ENCODE measurements at regions not wholly inside any gene's neighbourhood (a gene's known extent, or its start where the extent isn't known, plus 50 kb on each side); places are given as distances from the start of the nearest gene placed in this dataset.

DNA sequence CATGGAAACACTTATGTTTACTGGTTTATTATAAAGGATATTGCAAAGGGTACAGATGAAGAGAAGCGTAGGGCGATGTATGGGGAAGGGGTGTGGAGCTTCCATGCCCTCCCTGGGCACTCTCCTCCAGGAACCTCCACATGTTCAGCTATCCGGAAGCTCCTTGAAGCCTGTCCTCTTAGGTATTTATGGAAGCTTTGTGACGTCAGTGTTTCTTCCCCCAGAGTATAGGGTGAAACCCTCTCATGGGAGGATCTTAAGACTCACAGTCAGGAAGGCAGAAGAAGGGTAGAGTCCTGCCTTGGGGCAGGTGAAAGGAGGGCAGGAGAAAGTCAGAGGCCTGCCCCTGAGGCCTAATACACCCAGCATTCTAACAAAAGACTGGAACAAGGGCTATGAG lies 61.3 kb upstream of the CREB1 start:
- H3K27me3 ChIP-seq (ENCODE audit: control insufficient read depth, insufficient read depth, low read length), result no peaks in the 10 kb centered on the region
- DNase-seq (ENCODE audit: low read depth), result no peak
- TF ChIP-seq CTCF (IDR thresholded peaks at IDR 0.05; ENCODE audit: insufficient read depth, low read length, poor library complexity, severe bottlenecking), result no peak
- no peaks in the 10 kb centered on the region for H3K36me3 ChIP-seq (ENCODE audit: control insufficient read depth, insufficient read depth, low read length)
- H3K4me3 ChIP-seq (ENCODE audit: low read depth, low read length), result no peak overlapping the region

GRCh38 chr2:207469451-207469850 lies 60.3 kb upstream of the CREB1 start:
- DNase-seq (ENCODE audit: low read depth), result no peak
- H3K27me3 ChIP-seq (ENCODE audit: control insufficient read depth, insufficient read depth, low read length), result no peaks in the 10 kb centered on the region
- TF ChIP-seq CTCF (IDR thresholded peaks at IDR 0.05; ENCODE audit: insufficient read depth, low read length, poor library complexity, severe bottlenecking), result no peak

DNA sequence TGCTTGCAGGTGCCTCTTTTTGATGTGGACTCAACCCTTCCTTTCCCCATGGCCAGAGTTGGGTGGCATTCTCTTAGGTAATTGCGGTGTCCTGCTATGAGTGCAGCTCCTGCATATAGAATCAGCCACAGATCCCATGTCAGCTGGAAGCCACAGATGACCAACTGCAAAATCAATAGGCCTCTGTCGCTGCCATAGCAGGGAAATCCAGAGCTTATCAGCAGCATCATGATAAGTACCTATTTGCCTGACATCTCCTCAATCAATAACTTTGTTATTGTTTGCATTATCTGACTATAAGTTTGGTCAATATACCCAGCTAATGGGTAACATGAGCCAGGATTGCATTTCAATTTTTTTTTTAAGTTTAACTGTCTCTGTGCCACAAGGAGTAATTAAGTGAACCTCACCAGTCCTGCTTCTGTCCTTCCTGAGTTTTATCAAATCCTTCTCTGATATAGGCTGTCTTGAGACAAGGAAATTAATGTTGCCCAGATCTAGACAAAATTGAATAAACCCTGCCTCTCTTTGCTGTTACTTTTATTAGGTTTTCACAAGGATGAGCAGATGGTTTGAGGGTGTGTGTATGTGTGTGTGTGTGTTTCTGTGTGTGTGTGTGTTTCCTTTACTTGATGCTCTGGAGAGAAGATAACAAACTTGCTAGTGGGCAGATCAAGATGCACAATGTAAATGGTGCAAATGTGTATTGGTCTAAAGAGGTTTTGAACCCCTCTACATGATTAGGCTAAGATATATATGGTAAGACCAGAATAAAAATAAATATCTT lies 59.6 kb upstream of the CREB1 start:
- DNase-seq (ENCODE audit: low read depth), result no peak
- Histone ChIP-seq H3K36me3 (ENCODE audit: control insufficient read depth, insufficient read depth, low read length) (no peaks in the 10 kb centered on the region), H3K27me3 (ENCODE audit: control insufficient read depth, insufficient read depth, low read length) (no peaks in the 10 kb centered on the region), H3K4me3 (ENCODE audit: low read depth, low read length) (no peak overlapping the region)
- TF ChIP-seq CTCF (IDR thresholded peaks at IDR 0.05; ENCODE audit: insufficient read depth, low read length, poor library complexity, severe bottlenecking), result no peak

More at GRCh38 chr2:207469451-207469850, 60.3 kb upstream of the CREB1 start:
- Histone ChIP-seq H3K36me3 (ENCODE audit: control insufficient read depth, insufficient read depth, low read length) (no peaks in the 10 kb centered on the region), H3K4me3 (ENCODE audit: low read depth, low read length) (no peak overlapping the region)

DNA sequence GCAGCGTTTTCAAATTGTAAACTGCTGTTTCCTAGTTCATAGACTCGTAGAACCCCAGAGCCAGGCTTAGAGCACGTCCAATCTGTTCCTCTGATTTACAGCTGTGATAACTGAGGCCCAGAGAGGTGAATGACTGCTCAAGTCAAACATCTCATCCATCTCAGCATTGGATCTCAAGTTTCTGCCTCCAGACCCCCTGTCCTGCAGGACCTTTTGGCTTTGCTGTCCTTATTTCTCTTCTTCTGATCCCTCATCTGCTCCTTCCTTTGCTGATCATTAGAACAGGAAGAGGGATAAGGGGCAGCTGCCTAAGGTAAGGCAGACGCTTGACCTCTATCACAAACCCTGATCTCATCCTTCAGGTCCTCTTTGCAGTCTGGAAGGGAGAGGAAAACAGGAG lies 58.5 kb upstream of the CREB1 start:
- Histone ChIP-seq H3K4me3 (ENCODE audit: low read depth, low read length) (no peak overlapping the region), H3K36me3 (ENCODE audit: control insufficient read depth, insufficient read depth, low read length) (no peaks in the 10 kb centered on the region), H3K27me3 (ENCODE audit: control insufficient read depth, insufficient read depth, low read length) (no peaks in the 10 kb centered on the region)
- DNase-seq (ENCODE audit: low read depth), result no peak
- no peak for TF ChIP-seq CTCF (IDR thresholded peaks at IDR 0.05; ENCODE audit: insufficient read depth, low read length, poor library complexity, severe bottlenecking)

DNA sequence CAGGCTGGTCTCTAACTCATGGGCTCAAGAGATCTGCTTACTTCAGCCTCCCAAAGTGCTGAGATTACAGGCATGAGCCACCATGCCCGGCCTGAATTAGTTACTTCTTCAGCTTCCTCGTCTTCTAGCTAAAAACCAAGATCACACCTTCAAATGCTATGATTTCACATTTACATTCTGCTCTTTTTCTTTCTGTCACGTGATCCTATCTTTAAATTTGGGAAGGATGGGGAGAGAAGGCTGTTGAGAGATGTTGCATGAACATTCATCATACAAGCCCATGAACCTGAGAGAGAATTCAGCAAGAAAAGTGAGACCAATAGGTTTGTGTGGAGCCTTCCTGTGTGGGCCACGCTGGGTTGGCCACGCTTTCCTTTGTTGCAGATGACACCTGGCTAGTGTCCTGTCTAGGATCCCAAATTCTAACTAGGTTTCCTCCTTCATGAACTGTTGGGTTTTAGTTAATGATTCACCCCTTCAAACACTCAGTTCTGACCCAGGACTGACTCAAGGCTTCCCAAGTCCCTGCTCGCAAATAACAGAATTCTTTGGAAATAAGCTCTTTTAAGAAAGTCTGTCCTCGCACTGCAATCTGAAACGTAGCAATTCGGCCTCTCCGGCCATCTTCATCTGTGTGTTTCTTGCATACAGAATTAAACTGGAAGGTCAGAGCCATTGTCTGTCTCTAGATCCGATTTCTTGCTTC lies 57.3 kb upstream of the CREB1 start:
- Histone ChIP-seq H3K4me3 (ENCODE audit: low read depth, low read length) (no peak overlapping the region), H3K27me3 (ENCODE audit: control insufficient read depth, insufficient read depth, low read length) (no peaks in the 10 kb centered on the region), H3K36me3 (ENCODE audit: control insufficient read depth, insufficient read depth, low read length) (no peaks in the 10 kb centered on the region)
- DNase-seq (ENCODE audit: low read depth), result no peak
- no peak for TF ChIP-seq CTCF (IDR thresholded peaks at IDR 0.05; ENCODE audit: insufficient read depth, low read length, poor library complexity, severe bottlenecking)

Data from kidney epithelial cell (primary cell).